ENCODE measurements at regions not wholly inside any gene's neighbourhood (a gene's known extent, or its start where the extent isn't known, plus 50 kb on each side); places are given as distances from the start of the nearest gene placed in this dataset.

DNA sequence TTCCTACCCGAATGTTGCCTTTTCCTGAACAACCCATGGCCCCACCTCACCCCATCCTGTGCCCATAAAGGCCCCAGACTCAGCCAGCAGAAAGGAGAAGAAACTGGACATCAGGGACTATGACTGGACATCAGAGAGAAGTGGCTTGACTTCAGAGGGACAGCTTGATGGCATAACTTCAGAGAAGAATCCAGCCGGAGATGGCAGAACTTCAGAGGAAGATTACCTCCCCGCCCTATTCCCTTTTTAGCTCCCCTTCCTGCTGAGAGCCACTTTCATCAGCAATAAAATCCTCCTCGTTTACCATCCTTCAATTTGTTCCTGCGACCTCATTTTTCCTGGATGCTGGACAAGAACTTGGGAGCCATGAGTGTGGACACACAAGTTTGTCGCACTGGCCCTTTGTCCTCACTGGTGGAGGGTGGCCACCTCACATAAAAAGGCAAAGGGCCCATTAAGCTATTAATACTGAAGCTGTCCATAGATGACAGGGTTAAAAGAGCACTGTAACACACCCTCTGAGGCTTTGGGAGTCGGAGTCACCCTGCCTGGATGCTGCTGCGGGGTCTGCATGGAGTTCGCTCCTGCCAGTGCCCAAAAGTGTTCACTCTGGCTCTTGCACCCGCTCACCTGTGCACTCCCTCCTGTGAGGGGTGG, 260.4 kb downstream of the SLITRK1 start:
- TF ChIP-seq, protein P1, sequence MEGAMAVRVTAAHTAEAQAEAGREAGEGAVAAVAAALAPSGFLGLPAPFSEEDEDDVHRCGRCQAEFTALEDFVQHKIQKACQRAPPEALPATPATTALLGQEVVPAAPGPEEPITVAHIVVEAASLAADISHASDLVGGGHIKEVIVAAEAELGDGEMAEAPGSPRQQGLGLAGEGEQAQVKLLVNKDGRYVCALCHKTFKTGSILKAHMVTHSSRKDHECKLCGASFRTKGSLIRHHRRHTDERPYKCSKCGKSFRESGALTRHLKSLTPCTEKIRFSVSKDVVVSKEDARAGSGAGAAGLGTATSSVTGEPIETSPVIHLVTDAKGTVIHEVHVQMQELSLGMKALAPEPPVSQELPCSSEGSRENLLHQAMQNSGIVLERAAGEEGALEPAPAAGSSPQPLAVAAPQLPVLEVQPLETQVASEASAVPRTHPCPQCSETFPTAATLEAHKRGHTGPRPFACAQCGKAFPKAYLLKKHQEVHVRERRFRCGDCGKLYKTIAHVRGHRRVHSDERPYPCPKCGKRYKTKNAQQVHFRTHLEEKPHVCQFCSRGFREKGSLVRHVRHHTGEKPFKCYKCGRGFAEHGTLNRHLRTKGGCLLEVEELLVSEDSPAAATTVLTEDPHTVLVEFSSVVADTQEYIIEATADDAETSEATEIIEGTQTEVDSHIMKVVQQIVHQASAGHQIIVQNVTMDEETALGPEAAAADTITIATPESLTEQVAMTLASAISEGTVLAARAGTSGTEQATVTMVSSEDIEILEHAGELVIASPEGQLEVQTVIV (IDR thresholded peaks at IDR 0.05; ENCODE audit: borderline replicate concordance, partially characterized antibody) = no peak
- TF ChIP-seq TAF1 (IDR thresholded peaks at IDR 0.05; ENCODE audit: borderline replicate concordance, low read depth, low read length) = no peak
- Histone ChIP-seq H3K4me2 (ENCODE audit: control insufficient read depth, insufficient read depth) (no peak overlapping the region), H3K36me3 (ENCODE audit: control insufficient read depth in 2 of 2, insufficient read depth in 2 of 2, low read length in 1 of 2) (no peaks in the 10 kb centered on the region), H3K79me2 (ENCODE audit: control insufficient read depth, insufficient read depth, low read length) (no peaks in the 10 kb centered on the region), H3K9me3 (replicated peaks; ENCODE audit: control insufficient read depth, insufficient read depth, low read length) (no peaks in the 10 kb centered on the region; the same call in 2 of the 3 replicates), H3K4me3 (no peak overlapping the region), H3K4me1 (ENCODE audit: control insufficient read depth, insufficient read depth, low read length) (no peaks in the 10 kb centered on the region), H2AFZ (ENCODE audit: control insufficient read depth, low read depth, low read length) (no peak overlapping the region), H3K27ac (ENCODE audit: control insufficient read depth, insufficient read depth) (no peak overlapping the region), H3K27me3 (replicated peaks in 1 of 2; ENCODE audit: control insufficient read depth in 2 of 2, insufficient read depth in 2 of 2, low read length in 1 of 2) (no peaks in the 10 kb centered on the region), H3K9ac (ENCODE audit: control insufficient read depth, insufficient read depth, low read length) (no peak overlapping the region), H4K20me1 (ENCODE audit: control insufficient read depth, insufficient read depth) (no peaks in the 10 kb centered on the region)
- intact Hi-C loops (cut with micrococcal nuclease; ENCODE audit: unreplicated experiment) = no loop called here
- no peak for ATAC-seq
- BruUV-seq (replicated peaks) = no TSS peak
- FAIRE-seq = no peak
- DNase-seq (ENCODE audit: low read depth, low spot score) = no peak
- RAD21 ChIA-PET (ENCODE audit: unreplicated experiment) = no interaction called here
- POLR2A ChIA-PET = no interaction called here
- SMC1A ChIA-PET (ENCODE audit: uncharacterized antibody, unreplicated experiment) = no interaction called here
- CTCF ChIA-PET = no interaction called here
- WGBS (ENCODE audit: insufficient coverage, insufficient replicate concordance, low lambda C conversion rate, missing lambda C conversion rate) = 35% methylated on average over 10 of the region's 10 CpGs
- in situ Hi-C loops (cut with MboI) = no loop called here

DNA sequence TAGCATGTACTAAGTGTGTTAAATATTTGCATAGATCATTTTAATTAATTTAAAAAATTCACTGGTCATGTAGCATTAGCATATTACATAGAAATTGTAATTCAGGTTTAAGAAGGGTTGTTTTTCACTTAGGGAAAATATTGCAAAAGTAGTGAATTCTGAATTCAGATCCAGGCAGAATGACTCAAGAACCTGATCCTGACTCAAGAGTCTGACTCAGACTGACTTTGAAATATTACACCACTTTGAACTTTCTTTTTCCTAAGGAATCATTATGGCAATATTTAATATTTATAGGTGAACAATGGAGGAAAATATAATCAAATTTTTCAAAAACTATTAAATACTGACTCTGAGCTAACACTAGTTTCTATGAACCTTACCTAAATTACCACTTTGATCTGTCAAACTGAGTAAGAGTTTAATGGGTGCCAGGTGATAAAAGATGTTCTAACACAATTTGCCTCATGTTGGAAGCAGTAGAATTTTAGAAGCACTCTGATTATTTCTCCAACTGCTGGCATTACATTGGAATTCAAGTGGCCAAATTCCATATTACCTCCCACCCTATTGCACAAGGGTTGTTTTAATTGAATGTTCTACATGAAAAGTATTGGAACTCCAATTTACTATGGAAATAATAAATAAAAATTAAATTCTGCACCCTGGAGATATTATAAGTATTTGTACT, 261.6 kb downstream of the SLITRK1 start:
- Histone ChIP-seq H3K79me2 (ENCODE audit: control insufficient read depth, insufficient read depth, low read length) (no peaks in the 10 kb centered on the region), H3K27me3 (replicated peaks in 1 of 2; ENCODE audit: control insufficient read depth in 2 of 2, insufficient read depth in 2 of 2, low read length in 1 of 2) (no peaks in the 10 kb centered on the region), H4K20me1 (ENCODE audit: control insufficient read depth, insufficient read depth) (no peaks in the 10 kb centered on the region), H3K27ac (ENCODE audit: control insufficient read depth, insufficient read depth) (no peak overlapping the region), H3K4me1 (ENCODE audit: control insufficient read depth, insufficient read depth, low read length) (no peaks in the 10 kb centered on the region), H3K9ac (ENCODE audit: control insufficient read depth, insufficient read depth, low read length) (no peak overlapping the region), H3K4me3 (no peak overlapping the region), H2AFZ (ENCODE audit: control insufficient read depth, low read depth, low read length) (no peak overlapping the region), H3K4me2 (ENCODE audit: control insufficient read depth, insufficient read depth) (no peak overlapping the region), H3K36me3 (ENCODE audit: control insufficient read depth in 2 of 2, insufficient read depth in 2 of 2, low read length in 1 of 2) (no peaks in the 10 kb centered on the region), H3K9me3 (replicated peaks; ENCODE audit: control insufficient read depth, insufficient read depth, low read length) (no peaks in the 10 kb centered on the region; the same call in 2 of the 3 replicates)
- FAIRE-seq (no peak), DNase-seq (ENCODE audit: low read depth, low spot score) (no peak), ATAC-seq (no peak)
- intact Hi-C loops (cut with micrococcal nuclease; ENCODE audit: unreplicated experiment) = no loop called here
- ChIA-PET RAD21 (ENCODE audit: unreplicated experiment) (no interaction called here), POLR2A (no interaction called here), CTCF (no interaction called here), SMC1A (ENCODE audit: uncharacterized antibody, unreplicated experiment) (no interaction called here)
- no peak for TF ChIP-seq CBX5 (IDR thresholded peaks at IDR 0.05; ENCODE audit: low read depth)
- no peak for TF ChIP-seq SMARCA5 (IDR thresholded peaks at IDR 0.05)
- TF ChIP-seq TAF1 (IDR thresholded peaks at IDR 0.05; ENCODE audit: borderline replicate concordance, low read depth, low read length) = no peak
- TF ChIP-seq, protein P2, sequence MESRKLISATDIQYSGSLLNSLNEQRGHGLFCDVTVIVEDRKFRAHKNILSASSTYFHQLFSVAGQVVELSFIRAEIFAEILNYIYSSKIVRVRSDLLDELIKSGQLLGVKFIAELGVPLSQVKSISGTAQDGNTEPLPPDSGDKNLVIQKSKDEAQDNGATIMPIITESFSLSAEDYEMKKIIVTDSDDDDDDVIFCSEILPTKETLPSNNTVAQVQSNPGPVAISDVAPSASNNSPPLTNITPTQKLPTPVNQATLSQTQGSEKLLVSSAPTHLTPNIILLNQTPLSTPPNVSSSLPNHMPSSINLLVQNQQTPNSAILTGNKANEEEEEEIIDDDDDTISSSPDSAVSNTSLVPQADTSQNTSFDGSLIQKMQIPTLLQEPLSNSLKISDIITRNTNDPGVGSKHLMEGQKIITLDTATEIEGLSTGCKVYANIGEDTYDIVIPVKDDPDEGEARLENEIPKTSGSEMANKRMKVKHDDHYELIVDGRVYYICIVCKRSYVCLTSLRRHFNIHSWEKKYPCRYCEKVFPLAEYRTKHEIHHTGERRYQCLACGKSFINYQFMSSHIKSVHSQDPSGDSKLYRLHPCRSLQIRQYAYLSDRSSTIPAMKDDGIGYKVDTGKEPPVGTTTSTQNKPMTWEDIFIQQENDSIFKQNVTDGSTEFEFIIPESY (IDR thresholded peaks at IDR 0.05) = no peak
- BruUV-seq (replicated peaks) = no TSS peak
- in situ Hi-C loops (cut with MboI) = no loop called here

Measured in GM12878 (cell line).